ENCODE measurements at regions not wholly inside any gene's neighbourhood (a gene's known extent, or its start where the extent isn't known, plus 50 kb on each side); places are given as distances from the start of the nearest gene placed in this dataset.
"Not testable (repeated sequence)": the region's sequence is repeated elsewhere in the genome, so short reads cannot be mapped to it uniquely, and the experiment has no call there.

DNA sequence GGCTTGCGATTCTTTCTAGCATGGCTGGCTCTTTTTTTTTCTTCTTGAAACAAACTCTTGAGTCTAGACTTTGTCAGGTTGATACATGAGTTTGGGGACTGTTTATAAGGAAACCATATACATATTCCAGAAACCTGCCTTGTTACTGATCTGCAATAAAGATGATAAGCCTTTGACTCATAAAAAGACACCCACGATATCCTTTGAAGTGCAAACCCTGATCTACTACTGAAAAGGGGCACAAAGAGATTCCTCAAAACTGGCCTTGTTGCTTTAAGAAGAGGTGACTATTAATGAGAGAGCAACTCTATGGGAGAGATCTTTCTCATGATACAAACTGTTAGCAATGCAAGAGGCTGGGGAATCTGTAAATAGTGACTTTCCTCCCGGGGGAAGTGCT is 247.1 kb downstream of the ANKRD30B start:
- DNase-seq = not testable (repeated sequence)

DNA sequence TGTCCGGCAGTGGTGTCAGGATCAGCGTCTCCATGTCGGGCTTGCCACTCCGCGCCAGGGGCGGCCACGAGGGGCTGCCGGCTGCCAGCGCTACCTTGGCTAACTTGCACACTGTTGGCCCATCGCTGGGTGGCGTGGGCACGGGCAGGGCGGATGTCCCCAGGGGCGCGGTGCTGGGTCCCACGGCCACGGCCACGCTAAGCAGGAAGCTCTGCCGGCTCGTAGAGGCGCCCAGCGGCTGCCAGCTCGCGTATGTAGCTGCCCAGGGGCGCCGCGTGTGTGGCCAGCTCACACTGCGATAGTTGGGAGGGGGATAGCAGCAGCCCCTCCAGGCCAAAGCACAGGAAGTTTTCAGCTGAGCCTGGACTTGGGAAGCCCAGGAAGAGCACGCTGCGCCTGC is 249.4 kb downstream of the ANKRD30B start:
- DNase-seq = no peak

DNA sequence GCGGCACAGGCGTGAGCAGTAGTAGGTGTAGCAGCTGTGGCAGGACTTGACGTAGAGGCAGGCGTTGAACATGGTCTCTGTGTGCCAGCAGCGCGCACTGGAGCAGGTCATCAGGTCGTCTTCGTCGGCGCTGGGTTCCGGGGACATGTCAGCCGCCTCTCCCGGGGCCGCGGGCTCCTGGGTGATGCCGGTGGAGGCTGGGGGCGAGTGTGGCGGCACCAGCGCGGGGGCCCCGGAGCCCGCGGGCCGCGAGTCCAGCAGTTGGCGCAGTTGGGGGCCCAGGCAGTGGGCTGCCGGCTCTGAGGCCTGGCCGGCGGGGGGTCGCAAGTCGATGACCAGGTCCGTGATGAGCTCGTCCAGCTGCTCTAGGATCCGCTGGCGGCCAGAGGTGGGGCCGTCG is 249.9 kb downstream of the ANKRD30B start:
- DNase-seq = not testable (repeated sequence)

DNA sequence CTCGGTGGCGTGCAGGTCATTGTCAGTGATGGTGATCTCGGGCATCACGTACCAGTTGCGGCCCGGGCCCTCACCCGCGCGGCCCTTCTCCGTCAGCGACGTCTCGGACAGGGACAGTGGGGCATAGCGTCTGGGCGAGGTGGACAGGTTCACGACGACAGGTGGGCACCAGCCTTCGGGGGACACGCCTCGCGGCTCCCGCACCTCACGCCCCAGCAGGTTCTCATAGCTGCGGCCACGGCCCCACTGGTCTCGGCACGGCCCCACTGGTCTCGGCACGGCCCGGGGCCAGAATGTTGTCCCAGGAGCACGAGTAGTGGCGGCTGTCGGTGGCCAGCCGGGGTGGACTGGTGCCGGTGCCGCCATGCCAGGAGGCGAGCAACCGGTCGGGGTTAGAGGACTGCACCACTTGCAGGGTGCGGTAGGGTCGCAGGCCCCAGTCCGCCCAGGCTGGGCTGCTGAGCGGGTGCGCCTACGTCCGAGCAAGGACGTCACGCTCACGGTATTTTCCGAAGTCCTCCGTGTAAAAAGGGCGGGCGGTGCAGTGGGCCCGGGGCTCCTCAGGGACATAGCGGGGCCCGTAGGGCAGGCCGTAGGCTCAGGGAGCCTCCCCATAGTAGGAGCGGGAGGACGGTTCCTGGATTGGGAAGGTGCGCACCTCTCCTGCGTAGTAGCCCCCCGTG is 250.5 kb downstream of the ANKRD30B start:
- DNase-seq = not testable (repeated sequence)

DNA sequence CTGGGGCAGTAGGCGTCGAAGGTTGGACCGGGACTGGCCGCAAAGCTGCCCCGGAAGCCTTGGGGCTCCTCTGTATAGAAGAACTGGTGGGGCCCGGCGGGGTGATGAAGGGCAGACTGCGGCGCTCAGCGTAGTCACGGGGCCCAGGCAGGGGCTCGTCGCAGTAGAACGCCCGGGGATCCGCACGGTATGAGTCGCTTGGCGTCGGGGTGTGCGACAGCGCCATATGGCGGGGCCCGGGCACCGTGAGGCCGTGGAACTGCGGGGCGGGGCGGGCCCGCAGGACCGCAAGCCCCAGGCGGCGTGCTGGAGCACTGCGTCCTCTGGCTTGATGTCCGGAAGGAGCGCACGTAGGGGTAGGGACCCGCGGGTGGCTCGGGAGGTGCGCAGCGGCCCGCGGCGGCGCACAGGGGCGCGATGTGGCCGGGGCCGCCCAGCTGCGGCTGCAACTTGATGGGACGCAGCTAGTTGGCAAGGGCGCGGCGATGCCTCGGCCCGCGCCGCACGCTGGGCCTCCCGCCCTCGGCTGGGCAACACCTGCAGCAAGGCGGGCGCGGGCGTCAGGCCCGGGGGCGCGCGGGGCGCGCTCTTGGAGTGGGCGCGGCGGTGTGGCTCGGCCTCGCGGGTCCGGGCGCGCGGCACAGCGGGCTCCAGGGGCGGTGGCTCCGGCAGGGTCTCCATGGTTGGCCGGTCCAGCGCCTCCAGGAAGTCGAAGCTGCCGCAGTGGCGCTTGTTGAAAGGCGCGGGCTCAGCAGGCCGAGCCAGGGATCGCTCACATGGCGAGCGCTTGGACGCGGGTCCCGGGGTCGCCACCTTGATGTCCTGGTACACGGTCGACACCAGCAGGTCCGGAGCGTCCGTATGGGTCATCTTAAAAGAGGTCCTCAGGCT is 251.4 kb downstream of the ANKRD30B start:
- no peak for DNase-seq

DNA sequence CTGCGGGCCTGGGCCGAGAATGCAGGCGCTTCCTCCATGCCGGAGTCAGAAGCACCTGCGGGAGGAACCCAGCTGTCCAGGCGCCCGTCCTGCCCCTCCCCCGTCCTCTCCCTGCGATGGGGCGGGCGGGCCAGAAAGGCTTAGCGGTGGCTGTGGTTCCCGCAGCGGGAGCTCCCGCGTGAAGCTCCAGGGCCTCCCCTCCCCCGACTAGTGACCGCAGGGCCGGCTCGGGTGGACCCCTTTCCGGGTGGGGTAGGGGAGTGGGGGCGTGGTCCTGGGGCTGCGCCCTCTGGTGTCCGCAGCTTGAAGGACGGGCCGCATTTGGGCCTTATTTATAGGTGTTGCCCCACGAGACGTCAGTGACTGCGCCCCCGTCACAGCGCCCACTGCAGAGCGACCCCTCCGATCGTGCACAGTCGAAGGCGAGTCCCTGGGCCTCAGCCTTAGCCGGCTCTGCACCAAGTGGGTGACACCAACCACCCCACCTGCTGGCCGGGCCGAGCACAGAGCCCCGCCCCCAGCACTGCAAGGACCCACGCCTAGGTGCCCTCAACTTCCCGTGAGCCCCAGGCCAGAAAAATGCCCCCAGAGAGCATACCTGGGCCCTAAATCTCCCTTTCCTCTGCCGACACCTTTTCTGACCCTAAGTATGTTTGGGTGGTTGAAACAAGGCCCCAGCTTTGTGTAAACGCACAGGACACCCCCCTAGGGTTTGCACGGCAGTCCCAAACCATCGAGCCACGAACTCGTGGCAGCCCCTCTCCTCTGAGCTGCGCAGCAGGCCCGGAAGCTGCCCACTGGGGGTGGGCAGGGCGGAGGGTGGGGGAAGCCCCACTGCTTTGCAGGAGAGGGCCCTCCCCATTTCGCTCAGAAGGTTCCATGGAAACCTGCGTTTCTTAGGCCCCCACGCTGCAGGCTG is 252.4 kb downstream of the ANKRD30B start:
- DNase-seq = not testable (repeated sequence)

DNA sequence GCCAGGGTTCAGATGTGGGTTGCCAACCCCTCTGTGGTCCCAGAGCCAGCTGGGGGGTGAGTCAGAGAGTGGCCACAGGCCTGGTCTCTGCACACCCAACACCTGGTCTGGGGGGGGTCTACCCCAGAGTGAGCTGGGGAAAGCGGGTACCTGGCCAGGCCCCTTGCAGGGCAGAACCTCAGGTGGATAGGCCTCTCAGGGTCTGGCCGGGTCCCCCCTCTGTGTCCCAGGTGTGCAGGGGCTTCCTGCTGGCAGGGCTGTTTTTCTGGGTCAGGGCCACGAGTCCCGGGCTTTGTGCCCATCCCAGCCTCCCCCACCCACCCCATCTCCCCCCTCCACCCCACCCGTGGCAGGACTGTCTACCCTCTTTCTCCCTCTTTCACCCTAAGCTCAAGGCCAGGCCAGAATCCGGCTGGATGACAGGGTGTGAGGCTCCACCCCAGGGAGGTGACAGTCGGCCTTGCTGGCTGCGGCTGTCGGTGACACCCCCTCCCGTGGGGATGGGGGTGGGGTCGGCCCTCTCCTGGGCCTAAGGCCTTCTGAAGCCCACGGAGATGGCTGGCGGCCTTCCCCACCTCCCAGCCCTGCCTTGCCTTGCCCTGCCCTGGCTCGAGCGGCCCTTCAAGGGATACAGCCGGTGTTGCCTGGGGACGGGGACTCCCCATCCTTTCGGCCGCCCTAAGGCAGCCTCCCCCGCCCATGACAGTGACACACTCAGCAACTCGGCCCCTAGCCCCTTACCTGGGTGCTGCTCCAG is 253.2 kb downstream of the ANKRD30B start:
- DNase-seq = not testable (repeated sequence)

DNA sequence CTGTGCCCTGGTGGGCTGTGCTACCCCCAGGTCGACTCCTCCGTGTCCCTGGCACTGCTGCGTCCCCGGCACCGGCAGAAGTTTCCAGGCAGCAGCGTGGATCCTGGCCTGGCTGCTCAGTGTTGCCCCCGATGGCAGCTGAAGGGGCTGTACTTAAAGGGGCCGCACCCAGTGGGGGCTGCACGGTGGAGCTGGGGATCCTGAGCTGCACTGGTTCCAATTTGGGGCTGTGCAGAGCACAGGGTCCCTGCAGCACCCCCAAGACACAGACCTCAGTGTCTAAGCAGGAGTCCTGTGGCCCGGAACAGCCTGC is 253.8 kb downstream of the ANKRD30B start:
- DNase-seq = not testable (repeated sequence)

DNA sequence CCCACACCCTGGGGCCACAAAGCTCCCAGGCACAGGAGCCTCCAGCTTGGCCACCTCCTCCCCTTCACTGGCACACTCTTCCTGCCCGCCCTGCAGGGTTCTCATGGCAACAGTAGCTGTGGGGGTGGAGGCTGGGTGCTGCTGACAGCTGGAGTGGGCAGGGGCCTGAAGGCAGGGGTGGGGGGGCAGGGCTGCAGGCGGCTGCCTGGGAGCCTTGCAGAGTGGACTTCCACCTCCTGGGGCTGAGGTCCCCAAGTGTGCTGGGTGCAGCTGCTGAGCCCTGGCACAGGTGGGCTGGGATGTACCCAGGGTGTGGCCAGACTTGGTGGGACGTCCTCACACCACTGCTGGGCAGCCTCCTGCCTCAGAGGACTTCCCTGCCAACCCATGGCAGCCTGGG is 254.8 kb downstream of the ANKRD30B start:
- DNase-seq = not testable (repeated sequence)

DNA sequence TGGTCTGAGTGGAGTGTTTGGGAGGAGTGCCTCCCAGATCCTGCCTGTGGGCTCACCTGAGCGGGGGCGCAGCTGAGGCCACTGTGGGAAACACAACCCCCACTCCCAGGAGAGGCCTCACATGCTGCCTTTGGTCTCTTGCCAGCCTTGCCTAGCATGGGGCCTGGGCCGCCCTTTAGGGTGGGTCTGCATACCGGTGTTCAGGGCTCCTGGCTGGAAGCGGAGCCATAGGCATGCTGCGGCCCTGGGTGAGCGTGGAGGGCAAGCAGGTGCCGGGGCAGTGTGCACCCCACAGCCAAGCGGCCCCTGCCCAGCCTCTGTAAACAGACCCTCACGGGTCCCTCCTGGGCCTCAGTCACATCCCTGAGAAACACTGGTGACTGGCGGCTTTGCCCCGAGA is 255.3 kb downstream of the ANKRD30B start:
- not testable (repeated sequence) for DNase-seq

DNA sequence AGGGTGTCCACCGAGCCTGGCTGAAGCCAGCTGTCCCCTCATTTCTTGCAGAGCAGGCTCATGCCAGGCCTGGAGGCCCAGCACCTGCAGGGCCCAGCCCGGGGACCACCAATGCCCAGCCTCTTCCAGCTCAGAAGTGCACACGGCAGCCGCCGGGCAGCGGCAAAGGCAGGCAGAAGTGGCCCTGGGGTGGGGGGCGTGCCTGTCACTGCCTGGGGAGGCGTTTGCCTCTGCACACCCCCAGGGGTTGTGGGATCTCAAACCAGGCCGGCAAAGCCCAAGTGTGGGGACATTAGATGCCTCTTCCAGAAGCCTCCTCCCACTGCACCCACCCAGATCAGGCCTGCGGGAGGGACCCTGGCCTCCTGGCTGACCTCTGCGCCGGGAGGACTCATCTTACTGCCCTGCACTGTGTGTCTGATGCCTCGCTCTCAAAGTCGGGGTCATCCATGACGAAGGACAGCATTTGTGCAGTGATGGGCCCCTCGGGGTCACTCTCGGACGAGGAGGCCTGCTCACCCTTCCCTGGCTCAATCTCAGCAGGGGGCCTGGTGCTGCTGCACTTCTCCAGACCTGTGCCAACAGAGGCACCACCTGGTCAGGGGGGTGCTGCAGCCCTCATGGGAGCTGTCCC is 255.8 kb downstream of the ANKRD30B start:
- not testable (repeated sequence) for DNase-seq

DNA sequence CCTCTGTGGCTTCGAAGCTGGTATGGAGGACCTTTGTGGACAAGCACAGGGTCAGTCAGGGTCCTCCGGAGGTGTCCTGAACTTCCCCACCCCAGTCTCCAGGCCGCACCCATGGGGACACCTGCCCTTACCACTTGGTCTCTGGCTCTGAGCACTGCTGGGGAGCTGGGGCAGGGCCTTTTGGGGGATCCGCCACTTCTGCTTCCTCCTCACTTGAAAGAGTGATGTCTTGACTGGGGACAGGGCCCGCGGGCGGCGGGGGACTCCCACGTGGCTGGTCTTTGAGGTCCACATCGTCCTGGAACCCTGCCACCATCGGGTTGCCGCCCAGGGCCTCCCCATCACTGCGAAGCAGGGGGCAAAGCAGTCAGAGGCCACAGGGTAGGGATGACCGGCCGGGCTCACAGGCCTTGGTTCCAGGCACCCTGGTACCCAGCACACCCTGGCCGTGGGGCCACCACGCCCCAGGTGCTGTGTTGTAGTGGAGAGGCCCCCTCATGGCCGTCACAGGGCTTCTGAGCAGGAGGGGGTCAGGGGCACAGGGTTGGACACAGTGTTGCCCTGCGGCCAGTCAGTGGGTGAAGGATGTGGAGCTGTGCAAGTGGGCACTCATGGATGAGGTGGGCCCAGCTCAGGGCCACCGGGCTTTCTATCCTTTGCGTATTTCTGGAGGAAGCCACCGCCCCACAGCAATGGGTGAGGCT is 256.4 kb downstream of the ANKRD30B start:
- DNase-seq = not testable (repeated sequence)

DNA sequence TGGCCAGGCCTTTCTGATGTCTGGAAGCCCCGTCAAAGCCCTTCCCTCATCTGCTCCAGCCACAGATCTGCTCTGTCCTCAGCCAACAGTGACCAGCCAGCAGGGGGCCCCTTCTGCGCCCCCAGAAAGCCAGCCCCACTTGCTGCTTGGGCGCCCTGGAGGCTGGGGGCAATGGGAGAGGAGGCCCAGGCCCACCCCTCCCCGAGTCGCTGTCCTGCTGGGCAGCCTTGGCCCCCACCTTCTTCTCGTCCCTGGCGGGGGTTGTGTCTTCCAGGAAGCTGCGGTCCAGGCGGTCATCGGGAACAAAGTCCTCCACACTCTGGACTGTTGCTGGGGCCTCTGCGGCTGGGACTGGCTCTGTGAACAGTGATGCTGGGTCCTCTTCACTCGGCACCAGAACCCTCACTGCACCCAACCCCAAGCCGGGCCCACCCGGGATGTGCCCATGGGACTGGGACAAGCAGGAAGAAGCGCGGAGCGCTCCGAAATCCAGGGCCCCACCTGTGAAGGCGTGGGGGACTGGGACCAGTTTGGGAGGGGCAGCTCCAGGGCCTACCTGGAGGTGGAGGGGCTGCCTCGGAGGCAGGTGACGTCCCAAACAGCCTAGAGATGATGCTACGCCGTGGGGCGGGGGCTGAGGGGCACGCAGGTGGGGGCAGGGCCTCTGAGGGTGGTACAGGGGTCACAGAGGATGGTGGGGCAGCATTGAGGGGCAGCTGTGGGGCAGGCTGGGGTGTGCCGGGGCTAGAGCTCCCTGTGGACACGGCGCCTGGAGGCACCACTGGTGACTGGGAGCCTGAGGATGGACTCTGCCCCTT is 257.6 kb downstream of the ANKRD30B start:
- DNase-seq = no peak

DNA sequence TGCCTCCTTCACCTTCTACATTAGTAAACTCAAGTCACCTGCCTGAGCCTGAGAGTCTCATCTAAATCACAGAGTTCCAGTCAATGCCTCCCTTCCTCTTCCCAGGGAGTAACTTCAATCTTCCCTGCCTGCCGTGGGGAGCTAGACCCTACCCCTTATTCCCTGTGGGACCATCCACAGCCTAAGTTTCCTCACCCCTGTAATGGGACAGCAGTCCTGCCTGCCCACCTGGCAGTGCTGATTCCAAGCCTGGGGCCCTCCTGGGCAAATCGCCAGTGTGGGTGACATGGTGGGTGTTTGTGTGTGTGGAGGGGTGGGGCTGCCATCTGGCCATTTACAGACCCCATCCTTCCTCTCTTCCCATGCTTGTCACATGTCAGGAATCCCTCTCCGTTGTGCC is 258.6 kb downstream of the ANKRD30B start:
- not testable (repeated sequence) for DNase-seq

DNA sequence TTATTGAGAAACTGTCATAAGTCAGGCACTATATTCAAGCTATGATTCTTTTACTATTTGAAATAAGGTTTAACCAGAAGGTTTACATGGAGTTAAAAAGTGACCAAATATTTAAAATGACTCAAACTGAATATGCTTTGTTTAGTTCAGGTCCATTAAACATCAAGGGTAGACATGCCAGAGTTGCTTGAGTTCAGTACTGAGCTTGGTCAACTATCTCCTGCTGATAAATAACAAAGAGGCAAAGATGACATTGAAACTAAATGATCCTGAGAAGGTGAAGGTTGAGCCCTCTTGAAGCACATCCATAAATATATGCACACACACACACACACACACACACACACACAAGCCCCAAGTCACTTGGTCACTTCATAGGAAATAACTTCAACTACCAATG is 278.1 kb downstream of the ANKRD30B start:
- DNase-seq = not testable (repeated sequence)

DNA sequence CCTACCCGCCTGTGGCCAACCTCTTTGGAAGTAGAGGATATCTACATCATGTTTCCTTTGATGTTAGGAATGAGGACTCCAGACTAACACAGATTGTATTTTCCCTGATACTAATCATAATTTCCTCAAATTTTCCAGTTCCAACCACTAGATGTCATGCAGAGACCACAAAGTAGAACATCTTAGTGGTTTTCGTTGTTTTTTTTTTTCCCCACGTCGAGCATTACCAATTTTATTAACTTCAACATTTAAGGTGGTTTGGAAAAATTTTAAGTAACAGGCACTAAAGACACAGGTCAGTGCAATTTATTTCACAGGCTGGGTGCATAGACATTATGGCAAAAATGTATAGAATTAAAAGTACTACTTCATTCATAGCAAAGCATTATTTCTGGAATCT is 280.1 kb downstream of the ANKRD30B start:
- not testable (repeated sequence) for DNase-seq

DNA sequence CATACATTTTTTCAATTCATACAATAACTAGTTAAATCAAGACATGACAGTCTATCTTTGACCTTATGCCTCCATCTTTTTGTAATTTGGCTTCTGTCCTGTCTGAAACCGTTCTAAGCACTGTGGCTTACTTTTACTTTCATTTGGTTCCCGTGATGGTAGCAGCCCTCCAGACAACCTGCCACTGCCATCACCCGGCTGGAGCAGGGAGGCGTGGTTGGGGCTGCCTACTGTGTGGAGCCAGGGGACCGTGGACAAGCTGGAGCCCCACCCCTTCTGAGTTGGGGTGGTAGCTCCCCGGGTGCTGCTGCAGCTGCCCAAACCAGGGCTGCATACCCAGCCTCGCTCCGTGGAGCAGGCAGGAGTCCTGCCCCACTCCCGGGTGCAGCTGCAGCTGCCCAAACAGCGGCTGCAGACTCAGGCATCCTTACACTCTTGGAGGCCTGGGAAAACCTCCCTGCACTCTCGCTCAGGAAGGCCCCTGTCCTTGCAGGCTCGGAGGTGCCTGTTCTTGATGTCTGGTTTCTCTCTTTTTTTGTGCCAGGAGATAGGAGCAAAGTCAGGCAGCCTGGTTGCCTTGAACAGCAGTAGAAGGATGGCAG is 312.4 kb downstream of the ANKRD30B start:
- DNase-seq = not testable (repeated sequence)

DNA sequence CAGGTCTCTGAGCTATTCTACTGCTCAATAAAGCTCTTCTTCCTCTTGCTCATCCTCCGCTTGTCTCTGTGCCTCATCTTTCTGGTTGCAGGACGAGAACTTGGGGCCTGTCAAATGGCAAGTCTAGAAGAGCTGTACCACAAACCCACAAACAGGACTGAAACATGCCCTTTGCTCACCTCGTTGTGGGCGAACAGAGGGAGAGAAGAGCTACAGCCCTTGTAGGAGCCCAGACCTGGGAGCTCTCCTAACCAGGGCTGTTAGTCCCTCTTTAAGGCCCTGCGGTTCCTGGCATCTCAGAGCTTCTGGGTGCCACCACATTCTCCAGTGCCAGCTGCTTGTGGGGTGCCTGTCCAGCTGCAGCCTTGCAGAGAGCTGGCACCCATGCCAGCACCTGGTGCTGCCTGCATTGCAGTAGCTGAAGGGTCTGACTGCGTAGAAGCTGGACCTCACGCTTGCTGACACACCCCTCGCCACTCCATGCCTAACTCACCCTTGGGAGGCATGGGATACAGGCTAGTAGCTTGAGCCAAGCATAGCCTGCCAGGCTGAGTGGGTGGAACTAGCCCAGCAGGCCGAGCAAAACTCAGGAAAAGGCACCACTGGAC is 313.4 kb downstream of the ANKRD30B start:
- not testable (repeated sequence) for DNase-seq

DNA sequence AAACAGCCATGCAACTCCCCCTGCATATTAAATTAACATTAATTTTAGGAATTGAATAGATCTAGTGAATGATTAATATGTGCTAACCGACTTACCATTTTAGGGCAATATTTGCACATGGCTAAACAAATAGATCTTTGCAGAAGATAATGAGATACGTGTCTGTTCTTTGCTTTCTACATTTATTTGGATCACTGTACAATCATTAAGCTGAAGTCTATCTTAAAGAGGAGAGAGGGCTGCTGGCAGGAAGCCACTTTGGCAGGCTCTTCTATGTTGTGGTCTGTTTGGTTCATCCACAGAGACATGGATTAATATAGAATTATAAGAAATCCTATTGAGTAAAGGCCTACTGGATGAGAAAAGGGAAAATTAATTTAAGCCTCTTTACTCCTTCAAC is 318.5 kb downstream of the ANKRD30B start:
- not testable (repeated sequence) for DNase-seq

Data from NCI-H748 treated with DMSO at 0.1 percent for 48 hours (cell line).